LNCaP clone FGC (cell line): ENCODE measurements at regions not wholly inside any gene's neighbourhood (a gene's known extent, or its start where the extent isn't known, plus 50 kb on each side); places are given as distances from the start of the nearest gene placed in this dataset.

ENCODE experiments used
- DNase-seq: peaks from one replicate; pipeline ENCODE4 v3.0.0-alpha.2; 2011; ENCODE audit warnings: low read depth
- H3K4me3 ChIP-seq: 2 replicates; pipeline ENCODE4 v1.5.1; 2011; ENCODE audit warnings: mild to moderate bottlenecking, low read depth, low read length, control low read depth
- TF ChIP-seq, protein P1 (sequence below): IDR thresholded peaks from 2 replicates; pipeline ENCODE4 v1.5.1; 2012; ENCODE audit warnings: mild to moderate bottlenecking; ENCODE audit not compliant: control insufficient read depth, insufficient read depth; ENCODE audit errors: extremely low read depth

DNA sequence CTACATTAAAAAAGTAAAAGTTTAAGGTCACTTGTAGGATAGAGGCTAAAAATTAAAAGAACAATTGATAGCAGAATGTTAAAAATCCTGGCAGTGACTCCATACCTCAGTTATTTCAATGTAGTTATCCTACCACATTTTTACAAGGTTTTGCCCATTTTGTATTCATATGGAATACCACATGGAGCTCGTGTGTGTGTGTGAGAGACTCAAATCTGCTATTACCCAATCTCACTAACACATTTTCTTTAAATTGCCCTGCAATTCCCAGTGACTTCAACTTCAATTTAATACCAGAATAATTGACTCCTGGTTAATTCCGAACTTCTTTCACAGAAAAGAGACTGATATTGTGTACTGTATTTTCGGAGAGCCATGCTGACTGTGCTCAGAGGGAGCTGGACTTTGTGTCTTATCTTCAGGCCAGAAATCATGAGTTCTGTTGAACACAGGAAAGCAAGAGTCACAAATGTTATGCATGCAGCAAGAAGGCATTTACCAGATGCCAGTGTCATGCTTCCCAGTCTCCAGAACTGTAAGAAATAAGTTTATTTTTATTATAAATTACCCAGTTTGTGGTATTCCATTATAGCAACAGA is 529.0 kb upstream of the NECTIN3 start:
- H3K4me3 ChIP-seq, result no peak overlapping the region
- no peak for DNase-seq
- TF ChIP-seq, protein P1, sequence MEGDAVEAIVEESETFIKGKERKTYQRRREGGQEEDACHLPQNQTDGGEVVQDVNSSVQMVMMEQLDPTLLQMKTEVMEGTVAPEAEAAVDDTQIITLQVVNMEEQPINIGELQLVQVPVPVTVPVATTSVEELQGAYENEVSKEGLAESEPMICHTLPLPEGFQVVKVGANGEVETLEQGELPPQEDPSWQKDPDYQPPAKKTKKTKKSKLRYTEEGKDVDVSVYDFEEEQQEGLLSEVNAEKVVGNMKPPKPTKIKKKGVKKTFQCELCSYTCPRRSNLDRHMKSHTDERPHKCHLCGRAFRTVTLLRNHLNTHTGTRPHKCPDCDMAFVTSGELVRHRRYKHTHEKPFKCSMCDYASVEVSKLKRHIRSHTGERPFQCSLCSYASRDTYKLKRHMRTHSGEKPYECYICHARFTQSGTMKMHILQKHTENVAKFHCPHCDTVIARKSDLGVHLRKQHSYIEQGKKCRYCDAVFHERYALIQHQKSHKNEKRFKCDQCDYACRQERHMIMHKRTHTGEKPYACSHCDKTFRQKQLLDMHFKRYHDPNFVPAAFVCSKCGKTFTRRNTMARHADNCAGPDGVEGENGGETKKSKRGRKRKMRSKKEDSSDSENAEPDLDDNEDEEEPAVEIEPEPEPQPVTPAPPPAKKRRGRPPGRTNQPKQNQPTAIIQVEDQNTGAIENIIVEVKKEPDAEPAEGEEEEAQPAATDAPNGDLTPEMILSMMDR, result no peak

DNA sequence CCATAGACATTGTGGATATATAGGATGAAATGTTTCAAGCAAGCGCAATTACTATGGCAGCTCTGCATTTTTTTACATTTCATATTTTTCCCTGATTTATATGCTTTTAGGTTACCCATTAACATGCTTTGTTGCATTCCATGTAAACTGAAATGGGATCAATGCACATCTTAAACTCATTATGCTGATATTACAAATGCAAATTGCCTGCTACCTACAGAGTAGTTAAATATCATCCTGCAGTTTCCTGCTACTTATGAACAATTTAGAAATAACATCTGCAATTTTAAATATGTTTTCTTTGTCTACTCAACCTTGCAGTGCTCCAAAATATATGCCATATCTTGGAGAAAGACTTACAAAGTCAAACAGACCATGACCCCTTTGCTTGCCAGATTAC is 526.9 kb upstream of the NECTIN3 start:
- no peak overlapping the region for H3K4me3 ChIP-seq
- TF ChIP-seq, protein P1, result no peak
- no peak for DNase-seq

- TF ChIP-seq, protein P1, result no peak
- DNase-seq, result no peak
- no peak overlapping the region for H3K4me3 ChIP-seq
These were observed 521.1 kb upstream of the NECTIN3 start for GRCh38 chr3:110550511-110550910.

GRCh38 chr3:110562621-110563020 is 509.0 kb upstream of the NECTIN3 start:
- DNase-seq, result no peak
- TF ChIP-seq, protein P1, result no peak
- no peak overlapping the region for H3K4me3 ChIP-seq

DNA sequence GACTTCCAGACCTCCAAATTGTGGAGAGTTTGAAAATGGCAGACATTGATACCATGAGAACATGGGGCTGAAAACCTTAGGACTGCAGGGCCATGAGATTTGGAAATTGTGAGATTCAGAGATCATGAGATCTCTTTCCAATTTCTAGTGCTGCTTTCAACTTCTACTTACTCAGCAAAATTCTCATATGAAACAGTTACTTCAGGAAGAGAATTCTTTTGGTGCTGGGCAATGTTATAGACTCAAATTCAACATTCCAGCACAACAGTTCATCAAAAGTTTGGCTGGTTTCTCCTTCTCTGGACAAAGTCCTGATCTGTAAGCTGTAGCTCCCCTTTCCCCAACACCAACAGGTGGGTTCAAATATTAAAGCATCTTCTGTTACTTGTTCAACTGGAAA is 506.9 kb upstream of the NECTIN3 start:
- TF ChIP-seq, protein P1, result no peak
- H3K4me3 ChIP-seq, result no peak overlapping the region
- DNase-seq, result no peak

DNA sequence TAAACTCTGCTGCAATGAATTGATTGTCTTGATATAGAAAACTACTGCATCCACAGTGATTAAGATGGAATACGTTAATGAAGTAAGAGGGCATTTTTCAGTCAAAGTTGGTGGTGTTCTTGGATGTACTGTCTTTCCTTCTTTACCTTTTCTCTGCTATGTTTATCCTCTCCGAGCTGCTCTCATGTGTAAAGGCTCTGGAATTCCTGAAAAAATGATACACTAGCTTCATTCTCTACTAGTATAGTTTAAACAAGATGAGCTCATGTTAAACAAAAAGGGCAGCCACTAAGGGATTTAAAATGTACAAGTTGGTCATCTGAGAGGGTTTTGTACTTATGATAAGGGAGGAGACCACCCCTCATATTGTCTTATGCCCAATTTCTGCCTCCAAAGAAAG is 504.6 kb upstream of the NECTIN3 start:
- H3K4me3 ChIP-seq, result no peak overlapping the region
- TF ChIP-seq, protein P1, result no peak
- DNase-seq, result no peak

DNA sequence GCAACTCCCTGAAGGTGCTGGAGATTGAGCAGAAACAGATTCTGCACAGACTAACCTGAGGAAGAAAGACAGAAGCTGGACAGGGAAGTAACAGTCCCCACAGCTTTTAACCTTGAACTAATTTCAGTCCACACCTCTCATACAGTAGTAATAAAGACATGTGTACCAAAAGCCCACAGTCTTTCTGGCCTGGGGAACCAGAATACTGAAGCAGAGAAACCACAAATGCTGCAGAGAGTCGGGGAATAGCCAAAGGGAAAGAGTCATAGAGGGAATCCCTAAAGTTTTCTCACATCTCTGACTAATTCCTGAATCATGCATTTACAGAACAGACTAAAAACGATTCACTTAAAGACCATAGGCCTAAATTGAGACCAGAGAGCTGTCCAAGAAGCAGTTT is 503.4 kb upstream of the NECTIN3 start:
- no peak overlapping the region for H3K4me3 ChIP-seq
- DNase-seq, result no peak
- TF ChIP-seq, protein P1, result no peak
